Thyroid gland (tissue), 4 donors: ENCODE measurements at regions not wholly inside any gene's neighbourhood (a gene's known extent, or its start where the extent isn't known, plus 50 kb on each side); places are given as distances from the start of the nearest gene placed in this dataset.

ENCODE experiments used
- CTCF ChIP-seq, 6 experiments: fragments of 200-600 bp in 3 of 6; fragments of 450-650 bp in 3 of 6; sonication (generic) in 3 of 6; IDR thresholded peaks; one replicate each; pipeline ENCODE4 v1.5.1; 2016 to 2019; ENCODE audit warnings: antibody characterized with exemption in 6 of 6, mild to moderate bottlenecking in 2 of 6, inconsistent platforms in 1 of 6, moderate library complexity in 1 of 6
- POLR2A ChIP-seq, 2 donors: fragments of 450-650 bp; IDR thresholded peaks; one replicate each; pipeline ENCODE4 v1.6.1; 2017; ENCODE audit warnings: antibody characterized with exemption in 2 of 2, mild to moderate bottlenecking in 2 of 2, moderate library complexity in 1 of 2

GRCh38 chrX:8018934-8019333 is 91.7 kb upstream of the PNPLA4 start:
- TF ChIP-seq CTCF (IDR thresholded peaks at IDR 0.05), result no peak
- TF ChIP-seq POLR2A (IDR thresholded peaks at IDR 0.05), result no peak
